KMS-11 (cell line): ENCODE measurements at regions not wholly inside any gene's neighbourhood (a gene's known extent, or its start where the extent isn't known, plus 50 kb on each side); places are given as distances from the start of the nearest gene placed in this dataset.

Experiments used
- H2AFZ ChIP-seq: fragments of 200-600 bp; sonication (generic); 2 replicates; pipeline ENCODE4 v1.6.1; 2016; ENCODE audit warnings: antibody characterized with exemption, mixed run types, low read depth
- H3K27ac ChIP-seq: fragments of 200-600 bp; sonication (generic); 2 replicates; pipeline ENCODE4 v1.6.1; 2016; ENCODE audit warnings: mild to moderate bottlenecking, mixed run types
- H3K27me3 ChIP-seq: fragments of 200-600 bp; sonication (generic); 2 replicates; pipeline ENCODE4 v1.6.1; 2017; ENCODE audit warnings: mild to moderate bottlenecking, low read depth, mixed run types, moderate library complexity; ENCODE audit not compliant: insufficient read depth
- H3K36me3 ChIP-seq: fragments of 200-600 bp; sonication (generic); 2 replicates; pipeline ENCODE4 v1.6.1; 2017; ENCODE audit warnings: mild to moderate bottlenecking, mixed run types; ENCODE audit not compliant: insufficient read depth
- H3K4me1 ChIP-seq: fragments of 200-600 bp; sonication (generic); 2 replicates; pipeline ENCODE4 v1.6.1; 2016; ENCODE audit warnings: mild to moderate bottlenecking, low read depth, mixed run types; ENCODE audit not compliant: poor library complexity, severe bottlenecking
- H3K4me2 ChIP-seq: fragments of 200-600 bp; sonication (generic); 2 replicates; pipeline ENCODE4 v1.7.0; 2016; ENCODE audit warnings: mild to moderate bottlenecking, mixed run types
- H3K4me3 ChIP-seq: fragments of 200-600 bp; sonication (generic); IDR thresholded peaks from 2 replicates; pipeline ENCODE4 v1.6.1; 2017; ENCODE audit warnings: low read depth, low read length, mixed read lengths; ENCODE audit not compliant: insufficient read depth
- H3K79me2 ChIP-seq: fragments of 200-600 bp; sonication (generic); 2 replicates; pipeline ENCODE4 v1.6.1; 2016; ENCODE audit warnings: low read depth, mixed run types; ENCODE audit not compliant: insufficient read depth
- H3K9ac ChIP-seq: fragments of 200-600 bp; sonication (generic); 2 replicates; pipeline ENCODE4 v1.6.1; 2016; ENCODE audit warnings: mild to moderate bottlenecking, mixed run types
- H4K20me1 ChIP-seq: fragments of 200-600 bp; sonication (generic); 2 replicates; pipeline ENCODE4 v1.6.1; 2016; ENCODE audit warnings: mild to moderate bottlenecking, mixed run types; ENCODE audit not compliant: insufficient read depth
- TF ChIP-seq, protein P1 (sequence below): fragments of 200-600 bp; sonication (generic); conservative IDR thresholded peaks from 2 replicates; pipeline ENCODE4 v1.6.1; 2017; ENCODE audit warnings: low read depth, mild to moderate bottlenecking, antibody characterized with exemption, low read length, moderate library complexity, mixed read lengths

DNA sequence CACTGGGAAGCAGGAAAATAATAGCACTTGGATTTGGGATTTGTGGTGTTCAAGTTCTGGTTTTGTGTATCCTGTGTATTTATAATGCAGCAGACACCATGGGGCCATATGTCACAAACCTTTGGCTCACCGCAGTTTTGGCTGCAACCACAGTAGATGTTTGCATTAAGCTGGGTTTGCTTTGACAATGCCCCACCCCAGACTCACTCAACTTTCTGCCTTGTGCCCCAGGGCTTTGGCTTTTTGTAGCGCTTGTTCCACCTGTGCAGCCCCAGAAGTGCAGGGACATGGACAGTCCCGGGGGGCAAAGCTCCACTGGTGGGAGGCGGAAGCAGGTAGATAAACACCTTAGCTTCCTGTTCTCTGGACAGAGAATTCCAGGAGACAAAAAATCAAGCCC is 446.9 kb downstream of the MED13L start:
- no peaks in the 10 kb centered on the region for H3K79me2 ChIP-seq
- H2AFZ ChIP-seq, result no peak overlapping the region
- H3K36me3 ChIP-seq, result no peaks in the 10 kb centered on the region
- no peak overlapping the region for H3K9ac ChIP-seq
- no peak overlapping the region for H3K27ac ChIP-seq
- no peaks in the 10 kb centered on the region for H4K20me1 ChIP-seq
- H3K4me1 ChIP-seq, result no peaks in the 10 kb centered on the region
- TF ChIP-seq, protein P1, sequence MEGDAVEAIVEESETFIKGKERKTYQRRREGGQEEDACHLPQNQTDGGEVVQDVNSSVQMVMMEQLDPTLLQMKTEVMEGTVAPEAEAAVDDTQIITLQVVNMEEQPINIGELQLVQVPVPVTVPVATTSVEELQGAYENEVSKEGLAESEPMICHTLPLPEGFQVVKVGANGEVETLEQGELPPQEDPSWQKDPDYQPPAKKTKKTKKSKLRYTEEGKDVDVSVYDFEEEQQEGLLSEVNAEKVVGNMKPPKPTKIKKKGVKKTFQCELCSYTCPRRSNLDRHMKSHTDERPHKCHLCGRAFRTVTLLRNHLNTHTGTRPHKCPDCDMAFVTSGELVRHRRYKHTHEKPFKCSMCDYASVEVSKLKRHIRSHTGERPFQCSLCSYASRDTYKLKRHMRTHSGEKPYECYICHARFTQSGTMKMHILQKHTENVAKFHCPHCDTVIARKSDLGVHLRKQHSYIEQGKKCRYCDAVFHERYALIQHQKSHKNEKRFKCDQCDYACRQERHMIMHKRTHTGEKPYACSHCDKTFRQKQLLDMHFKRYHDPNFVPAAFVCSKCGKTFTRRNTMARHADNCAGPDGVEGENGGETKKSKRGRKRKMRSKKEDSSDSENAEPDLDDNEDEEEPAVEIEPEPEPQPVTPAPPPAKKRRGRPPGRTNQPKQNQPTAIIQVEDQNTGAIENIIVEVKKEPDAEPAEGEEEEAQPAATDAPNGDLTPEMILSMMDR, result no peak
- no peaks in the 10 kb centered on the region for H3K27me3 ChIP-seq
- no peak overlapping the region for H3K4me2 ChIP-seq
- no peak overlapping the region for H3K4me3 ChIP-seq

DNA sequence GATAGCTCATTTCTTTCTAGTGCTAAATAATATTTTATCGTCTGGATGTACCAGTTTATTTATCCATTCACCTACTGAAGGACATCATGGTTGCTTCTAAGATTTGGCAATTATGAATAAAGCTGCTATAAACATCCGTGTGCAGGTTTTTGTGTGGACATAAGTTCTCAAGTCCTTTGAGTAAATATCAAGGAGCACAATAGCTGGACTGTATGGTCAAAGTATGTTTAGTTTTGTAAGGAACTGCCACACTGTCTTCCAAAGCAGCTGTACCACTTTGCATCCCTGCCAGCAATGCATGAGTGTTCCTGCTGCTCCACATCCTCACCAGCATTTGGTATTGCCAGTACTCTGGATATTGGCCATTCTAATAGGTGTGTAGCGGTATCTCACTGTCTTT is 447.4 kb downstream of the MED13L start:
- TF ChIP-seq, protein P1, result no peak
- no peaks in the 10 kb centered on the region for H3K27me3 ChIP-seq
- no peak overlapping the region for H2AFZ ChIP-seq

DNA sequence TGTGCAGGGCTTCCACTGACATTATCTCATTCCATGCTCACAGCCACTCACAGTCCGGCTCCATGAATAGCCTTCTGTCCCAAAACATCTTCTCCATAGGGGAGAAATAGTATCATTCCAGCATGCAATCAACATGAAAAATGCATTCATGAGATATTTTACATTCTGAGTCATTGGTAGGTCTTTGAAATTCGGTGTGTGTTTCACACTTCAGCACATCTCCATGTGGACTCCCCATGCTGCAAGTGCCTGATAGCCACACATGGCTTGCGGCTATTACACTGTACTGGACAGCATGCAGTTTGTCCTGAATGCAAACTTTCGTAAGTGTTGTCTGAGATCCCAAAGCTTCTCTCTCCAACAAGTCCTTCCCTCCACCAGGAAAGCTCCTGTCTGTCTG is 449.3 kb downstream of the MED13L start:
- Histone ChIP-seq H3K27ac (no peak overlapping the region), H3K27me3 (no peaks in the 10 kb centered on the region), H3K4me3 (no peak overlapping the region), H3K36me3 (no peaks in the 10 kb centered on the region), H4K20me1 (no peaks in the 10 kb centered on the region), H3K4me1 (no peaks in the 10 kb centered on the region), H2AFZ (no peak overlapping the region), H3K4me2 (no peak overlapping the region), H3K9ac (no peak overlapping the region), H3K79me2 (no peaks in the 10 kb centered on the region)
- TF ChIP-seq, protein P1, result no peak

More for the DNA sequence above, 447.4 kb downstream of the MED13L start:
- Histone ChIP-seq H3K79me2 (no peaks in the 10 kb centered on the region), H3K4me3 (no peak overlapping the region), H3K4me1 (no peaks in the 10 kb centered on the region), H3K27ac (no peak overlapping the region), H3K36me3 (no peaks in the 10 kb centered on the region), H4K20me1 (no peaks in the 10 kb centered on the region), H3K4me2 (no peak overlapping the region), H3K9ac (no peak overlapping the region)

DNA sequence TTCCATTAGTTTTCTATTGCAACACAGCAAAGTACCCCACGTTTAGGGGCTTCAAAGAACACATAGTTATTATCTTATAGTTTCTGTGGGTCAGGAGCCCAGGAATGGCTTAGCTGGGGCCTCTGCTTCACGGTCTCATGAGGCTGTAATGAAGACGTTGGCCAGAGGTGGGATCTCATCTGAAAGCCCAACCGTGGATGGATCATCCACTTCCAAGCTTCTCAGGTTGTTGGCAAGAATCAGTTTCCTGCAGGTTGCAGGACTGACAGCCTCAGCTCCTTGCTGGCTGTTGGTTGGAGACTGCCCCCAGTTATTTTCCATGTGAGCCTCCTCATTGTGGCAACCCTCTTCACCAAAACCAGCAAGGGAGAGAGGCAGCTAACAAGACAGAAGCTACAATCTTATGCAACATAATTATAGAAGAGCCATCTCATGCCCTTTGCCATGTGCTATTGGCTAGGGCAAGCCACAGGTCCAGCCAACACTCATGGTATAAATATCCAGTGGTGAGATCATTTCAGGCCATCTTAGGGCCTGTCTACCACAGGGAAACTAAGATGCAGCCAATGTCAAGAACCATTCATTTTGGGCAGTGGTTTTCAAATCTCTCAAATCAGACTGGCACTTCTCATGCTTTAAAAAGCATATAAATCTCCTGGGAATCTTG is 452.4 kb downstream of the MED13L start:
- Histone ChIP-seq H3K9ac (no peak overlapping the region), H3K36me3 (no peaks in the 10 kb centered on the region), H4K20me1 (no peaks in the 10 kb centered on the region), H3K27me3 (no peaks in the 10 kb centered on the region), H3K79me2 (no peaks in the 10 kb centered on the region), H3K4me1 (no peaks in the 10 kb centered on the region), H3K4me2 (no peak overlapping the region), H3K4me3 (no peak overlapping the region), H2AFZ (no peak overlapping the region), H3K27ac (no peak overlapping the region)
- TF ChIP-seq, protein P1, result no peak
